Hematopoietic multipotent progenitor cell treated with erythropoietin and hydrocortisone succinate and interleukin-3 and kit ligand, for 8 days (in vitro differentiated cells): ENCODE measurements at regions not wholly inside any gene's neighbourhood (a gene's known extent, or its start where the extent isn't known, plus 50 kb on each side); places are given as distances from the start of the nearest gene placed in this dataset.

Source experiments
- DNase-seq: peaks from one replicate; pipeline ENCODE4 v3.0.0-alpha.2; 2015

- DNase-seq: no peak
Observed at GRCh38 chr3:124094496-124094895, 102.6 kb upstream of the ROPN1 start.

GRCh38 chr3:124097362-124098131 is 105.6 kb upstream of the ROPN1 start:
- DNase-seq: no peak

GRCh38 chr3:124101643-124102042 is 109.7 kb upstream of the ROPN1 start:
- DNase-seq: no peak

DNA sequence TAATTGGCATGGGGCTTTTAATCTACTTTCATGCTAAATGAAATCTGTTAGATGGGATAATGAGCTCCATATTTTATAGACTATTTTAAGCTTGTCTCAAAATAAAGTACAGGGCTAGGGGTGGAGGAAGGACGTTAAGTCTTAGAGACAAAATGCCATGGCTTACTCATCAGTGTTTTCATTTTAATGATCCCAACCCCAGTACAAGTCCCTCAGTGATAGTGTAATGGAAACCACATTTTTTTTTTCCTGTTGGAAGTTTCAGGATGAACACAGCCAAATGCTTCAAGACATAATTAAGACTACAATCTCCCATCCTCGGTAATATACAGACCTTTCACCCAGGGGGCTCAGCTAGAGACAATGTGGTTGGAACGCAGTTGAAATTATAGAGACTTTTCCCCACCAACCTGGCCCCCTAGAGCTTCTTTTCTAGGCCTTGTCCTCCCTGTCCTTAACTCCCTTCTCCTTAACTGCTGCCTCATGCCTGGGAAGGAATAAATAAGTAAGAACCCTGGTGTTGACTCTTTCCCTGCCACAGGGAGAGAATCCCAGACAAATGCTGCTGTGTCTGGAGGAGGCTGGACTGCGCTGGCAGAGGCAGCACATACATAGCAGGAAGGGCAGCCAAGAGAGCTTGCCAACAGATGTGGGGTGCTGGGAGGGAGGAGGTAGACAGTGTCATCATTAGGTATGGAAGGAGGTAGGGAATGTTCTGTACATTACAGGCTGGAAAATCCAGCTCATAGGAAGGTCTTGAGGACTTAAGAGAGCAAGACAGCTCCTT is 115.4 kb upstream of the ROPN1 start:
- no peak for DNase-seq

DNA sequence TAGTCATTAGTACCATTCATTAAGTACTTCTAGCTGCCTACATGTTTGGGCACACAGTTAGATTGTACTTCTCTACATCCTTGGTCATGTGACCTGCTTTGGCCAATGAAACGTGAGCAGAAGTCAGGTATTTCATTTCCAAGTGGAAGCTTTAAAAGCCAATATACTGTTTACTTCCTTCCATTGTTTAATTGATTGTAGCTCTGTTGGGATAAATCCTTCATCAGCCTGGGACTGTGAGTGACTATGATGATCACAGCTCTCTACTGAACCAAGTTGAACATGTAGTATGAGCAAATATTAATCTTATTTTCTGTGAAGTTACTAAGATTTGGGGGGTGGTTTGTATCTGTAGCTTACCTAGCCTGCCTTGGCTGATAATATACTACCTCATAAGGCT is 116.5 kb upstream of the ROPN1 start:
- DNase-seq: no peak

- DNase-seq: no peak
Observed at GRCh38 chr3:124113485-124113884, 121.6 kb upstream of the ROPN1 start.

- no peak for DNase-seq
Observed at GRCh38 chr3:124115279-124115678, 123.4 kb upstream of the ROPN1 start.

- DNase-seq: no peak
Observed at GRCh38 chr3:124115956-124116355, 124.0 kb upstream of the ROPN1 start.

DNA sequence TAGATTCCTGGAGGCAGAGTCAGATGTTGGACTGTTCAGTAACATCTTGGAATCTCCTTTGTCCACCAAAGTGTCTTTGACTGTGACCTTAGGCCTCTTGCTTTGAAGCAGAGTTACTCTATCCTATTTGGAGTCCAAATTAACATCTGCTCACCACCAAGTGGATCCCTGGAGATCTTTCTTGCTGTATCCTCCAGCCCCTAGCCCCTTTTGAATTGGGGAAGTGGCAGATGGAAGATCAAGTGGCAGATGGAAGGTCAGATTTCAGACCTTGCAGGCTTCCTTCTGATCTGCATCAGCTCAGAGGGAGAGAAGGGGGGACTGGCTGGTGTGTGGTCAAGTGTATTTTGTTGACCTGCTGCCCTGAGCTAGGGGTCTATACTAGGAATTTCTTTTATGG is 125.0 kb upstream of the ROPN1 start:
- DNase-seq: no peak

DNA sequence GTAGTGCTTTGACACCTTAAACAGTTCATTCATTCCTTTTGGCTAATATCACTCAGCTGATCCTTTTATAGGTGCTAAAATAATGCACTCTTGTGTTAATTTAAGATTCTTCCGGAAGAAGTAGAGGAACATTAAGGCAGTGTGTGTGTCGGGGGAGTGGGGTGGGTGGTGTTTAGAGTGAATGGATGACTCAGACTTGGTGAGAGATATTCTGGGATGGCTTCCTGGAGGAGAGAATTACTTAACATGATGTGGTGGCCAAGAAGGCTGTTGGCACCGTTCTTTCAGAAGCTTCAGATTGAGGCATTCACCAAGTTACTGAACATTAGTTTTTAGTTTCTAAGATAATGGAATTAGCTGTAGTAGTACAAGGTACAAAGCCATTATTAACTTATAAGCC is 125.6 kb upstream of the ROPN1 start:
- no peak for DNase-seq

GRCh38 chr3:124118397-124118796 is 126.5 kb upstream of the ROPN1 start:
- DNase-seq: no peak

GRCh38 chr3:124119056-124119716 is 127.3 kb upstream of the ROPN1 start:
- no peak for DNase-seq

- no peak for DNase-seq
Observed at GRCh38 chr3:124121379-124122312, 129.7 kb upstream of the ROPN1 start.

DNA sequence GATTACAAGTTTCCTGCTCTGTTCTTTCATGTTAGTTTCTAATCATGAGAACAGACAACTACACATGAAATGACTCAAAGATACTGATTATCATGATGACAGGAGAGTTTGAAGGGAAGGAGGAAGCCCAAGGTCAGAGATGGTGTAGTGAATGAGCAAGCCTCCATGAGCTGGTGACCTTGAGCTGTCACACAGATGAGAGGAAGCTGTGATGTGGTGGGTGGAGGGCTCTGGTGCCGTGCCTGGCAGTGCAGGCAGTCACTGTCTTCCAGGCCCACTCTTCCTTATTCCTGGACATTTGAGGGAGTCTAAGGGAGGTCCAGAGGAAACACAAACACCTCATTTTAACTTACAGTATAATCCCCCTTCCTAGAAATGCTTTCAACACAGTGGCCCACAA is 133.4 kb upstream of the ROPN1 start:
- DNase-seq: no peak

DNA sequence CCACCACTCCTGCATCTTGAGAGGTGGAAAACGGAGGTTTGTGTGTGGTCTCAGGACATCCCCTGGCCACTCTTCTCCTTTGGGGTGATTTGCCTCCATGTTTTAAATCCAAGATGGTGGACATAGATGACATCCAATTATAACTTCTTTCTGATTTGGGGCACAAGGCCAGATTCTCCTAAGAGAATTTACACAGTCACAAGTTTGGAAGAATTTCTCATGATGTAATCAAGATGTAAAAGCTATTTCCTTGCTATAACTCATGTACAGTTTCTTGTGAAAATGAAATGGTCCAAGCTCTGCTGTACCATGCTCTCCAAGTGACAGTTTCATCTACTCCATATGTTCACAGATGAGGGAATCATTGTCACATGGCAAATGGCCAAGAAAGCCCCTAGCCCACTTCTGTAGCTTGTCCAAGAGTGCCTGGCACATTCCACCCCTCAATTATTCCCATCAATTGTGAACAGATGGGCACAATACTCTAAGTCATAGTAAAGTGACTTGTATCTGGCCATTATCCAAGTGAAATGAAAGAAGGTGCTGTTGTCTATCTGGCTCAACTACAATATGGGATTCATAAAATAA is 134.6 kb upstream of the ROPN1 start:
- DNase-seq: no peak

GRCh38 chr3:124131158-124131557 is 139.2 kb upstream of the ROPN1 start:
- no peak for DNase-seq

DNA sequence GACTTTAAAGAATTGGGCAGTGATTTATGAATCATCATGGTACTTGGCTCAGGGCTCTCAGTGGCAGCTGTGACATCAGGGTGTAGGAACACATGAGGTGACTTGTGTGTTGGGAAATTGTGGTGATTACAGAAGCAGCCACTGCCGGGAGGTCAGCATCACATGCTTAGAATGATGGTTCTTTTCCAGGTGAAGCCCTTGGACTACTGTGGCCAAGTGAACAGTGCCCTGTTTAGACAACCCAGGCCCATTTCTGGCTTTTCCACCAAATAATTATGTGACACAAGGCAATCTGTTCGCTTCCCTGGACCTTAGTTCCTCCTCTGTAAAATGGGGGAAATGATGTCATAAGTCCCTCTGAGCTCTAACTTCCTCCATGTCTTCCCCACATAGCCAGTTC is 139.7 kb upstream of the ROPN1 start:
- no peak for DNase-seq

DNA sequence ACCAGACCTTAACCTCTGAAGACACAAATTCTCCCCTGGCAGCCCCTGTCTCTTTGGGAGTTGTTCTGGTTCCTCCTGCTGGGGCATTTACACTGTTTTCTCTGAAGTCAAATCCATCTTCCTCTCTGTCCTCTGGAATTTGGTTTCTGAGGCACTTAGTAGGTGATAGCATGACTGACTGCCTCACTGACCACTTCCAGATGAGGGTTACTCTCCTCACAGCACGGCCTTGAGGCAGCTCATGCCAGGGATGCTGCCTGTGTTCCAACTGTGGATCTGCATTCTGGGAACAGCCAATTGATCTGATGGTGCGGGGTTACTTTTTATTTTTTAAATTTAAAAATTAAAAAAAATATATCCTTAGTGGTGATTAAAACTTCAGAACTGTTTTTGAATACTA is 140.9 kb upstream of the ROPN1 start:
- no peak for DNase-seq

- no peak for DNase-seq
Observed at GRCh38 chr3:124133366-124133940, 141.5 kb upstream of the ROPN1 start.

DNA sequence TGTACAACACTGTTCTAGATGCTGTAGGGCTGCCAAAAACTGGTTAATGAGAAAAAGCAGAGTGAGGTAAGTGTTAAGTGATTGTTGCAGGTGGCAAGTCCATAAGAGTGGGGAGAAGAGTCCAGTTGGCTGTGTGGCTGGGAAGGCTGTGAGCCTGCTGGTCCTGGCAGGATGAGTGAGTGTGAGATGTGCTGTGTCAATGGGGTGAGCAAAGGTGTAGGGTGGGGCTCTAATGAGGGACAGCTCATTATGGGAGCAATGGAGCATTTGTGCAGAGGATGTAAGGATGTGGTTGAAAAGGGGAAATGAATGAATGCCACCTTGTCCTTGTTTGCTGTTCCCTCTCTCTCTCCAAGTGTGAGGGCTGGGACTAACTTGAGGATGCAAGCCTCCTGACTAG is 145.3 kb upstream of the ROPN1 start:
- no peak for DNase-seq

DNA sequence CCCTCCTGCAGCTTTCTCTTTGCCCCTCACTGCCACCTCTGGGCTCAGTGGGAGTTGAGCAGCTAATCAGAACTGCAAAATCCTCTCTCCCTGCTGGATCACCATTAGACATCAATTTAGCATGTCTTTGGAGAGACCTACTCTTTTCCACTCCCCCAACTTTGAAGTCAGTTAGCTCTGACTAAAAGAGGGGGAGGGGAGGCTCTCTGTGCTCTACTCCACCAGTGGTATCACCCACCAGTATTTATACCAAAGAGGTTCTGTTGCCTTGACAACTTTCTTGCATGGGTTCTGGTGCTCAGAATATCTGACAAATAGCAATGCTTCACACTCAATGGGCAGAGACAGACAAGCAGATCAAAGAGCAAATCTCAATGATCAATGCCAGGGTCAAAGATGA is 146.2 kb upstream of the ROPN1 start:
- DNase-seq: no peak

DNA sequence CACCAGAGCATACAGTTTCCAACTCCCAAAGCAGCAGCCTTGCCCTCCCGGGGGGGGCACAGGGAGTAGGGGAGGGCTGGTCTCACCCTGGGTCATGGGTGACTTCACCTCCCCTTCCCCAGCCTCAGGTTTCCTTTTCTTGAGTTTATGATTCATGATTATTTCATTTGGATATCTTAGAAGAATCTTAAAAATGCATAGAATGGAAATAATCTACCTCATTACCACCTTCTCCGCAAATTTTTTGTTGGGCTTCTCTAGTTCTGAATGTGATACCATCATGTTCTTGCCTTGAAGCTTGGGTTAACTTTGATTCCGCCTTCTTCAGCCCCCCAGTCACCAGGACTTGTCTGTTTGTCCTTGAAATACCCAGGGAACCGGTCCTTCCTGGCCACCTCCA is 148.8 kb upstream of the ROPN1 start:
- no peak for DNase-seq
